HepG2 (cell line): ENCODE measurements at regions not wholly inside any gene's neighbourhood (a gene's known extent, or its start where the extent isn't known, plus 50 kb on each side); places are given as distances from the start of the nearest gene placed in this dataset.

Source experiments
- ATAC-seq: fragments of 200-7000 bp; cut with Tn5 transposase; 3 replicates; pipeline ENCODE4 v1.9.1; 2020; ENCODE audit warnings: mild to moderate bottlenecking, moderate library complexity
- BruUV-seq: library from RNA; stranded (reverse); fragments of 400-500 nt; replicated peaks from 2 replicates; lab custom pipeline; 2021; lab: Mats Ljungman, UMichigan
- CTCF ChIA-PET: fragments of 300-600 bp; formaldehyde crosslinking; extraction: SDS; loops from one replicate; lab custom pipeline; 2021; ENCODE audit warnings: low total read pairs, inconsistent platforms, low intra/inter-chr PET ratio; lab: Yijun Ruan, JAX
- POLR2A ChIA-PET: fragments of 350-600 bp; sonication (Branson Sonifier 250); formaldehyde crosslinking; loops from one replicate; lab custom pipeline; 2020; ENCODE audit warnings: antibody characterized with exemption, inconsistent platforms; lab: Yijun Ruan, JAX
- DNase-seq: peaks from one replicate; pipeline ENCODE4 v3.0.0-alpha.2; 2015; ENCODE audit warnings: low spot score
- FAIRE-seq: peaks from 3 replicates; lab custom pipeline; 2011; peaks lifted over from hg19 to GRCh38; lab: Jason Lieb, UNC
- H2AFZ ChIP-seq: one replicate; pipeline ENCODE4 v1.6.1; 2011; ENCODE audit warnings: low read length, inconsistent platforms
- H3K27ac ChIP-seq: fragments of 300-600 bp; 3 replicates; pipeline ENCODE4 v1.8.0; 2011; ENCODE audit warnings: mixed run types, mild to moderate bottlenecking, mixed read lengths, low read length, inconsistent platforms; ENCODE audit not compliant: insufficient read depth; ENCODE audit errors: extremely low read length
- H3K27me3 ChIP-seq, 2 experiments: fragments of 200-600 bp in 1 of 2; 2 replicates in 1 of 2; 3 replicates in 1 of 2; pipeline versions ENCODE4 v1.6.0 to v1.8.0; 2011; ENCODE audit warnings: low read length in 2 of 2, mild to moderate bottlenecking in 2 of 2, moderate library complexity in 2 of 2, inconsistent platforms in 1 of 2; ENCODE audit not compliant: insufficient read depth in 2 of 2, control insufficient read depth in 1 of 2
- H3K36me3 ChIP-seq, 2 experiments: fragments of 200-600 bp in 1 of 2; replicated peaks in 1 of 2; 2 replicates in 1 of 2; 3 replicates in 1 of 2; pipeline versions ENCODE4 v1.5.1 to v1.8.0; 2011; ENCODE audit warnings: low read length in 2 of 2, inconsistent platforms in 1 of 2; ENCODE audit not compliant: insufficient read depth in 2 of 2, control insufficient read depth in 1 of 2
- H3K4me1 ChIP-seq: 2 replicates; pipeline ENCODE4 v1.5.1; 2012; ENCODE audit warnings: low read length, inconsistent platforms; ENCODE audit not compliant: insufficient read depth
- H3K4me2 ChIP-seq: 2 replicates; pipeline ENCODE4 v1.6.0; 2011; ENCODE audit warnings: low read depth, low read length, inconsistent platforms
- H3K4me3 ChIP-seq, 3 experiments: fragments of 200-600 bp in 1 of 3; sonication (generic), shearing (Covaris generic) in 1 of 3; replicated peaks in 1 of 3; 2 replicates each; pipeline ENCODE4 v1.5.1; 2011 to 2016; ENCODE audit warnings: low read length in 3 of 3, inconsistent platforms in 2 of 3, low read depth in 2 of 3, mild to moderate bottlenecking in 2 of 3, control low read depth in 1 of 3, mixed read lengths in 1 of 3; ENCODE audit not compliant: insufficient read depth in 1 of 3
- H3K79me2 ChIP-seq: one replicate; pipeline ENCODE4 v1.6.1; 2011; ENCODE audit warnings: low read length, inconsistent platforms; ENCODE audit not compliant: insufficient read depth
- H3K9ac ChIP-seq: 2 replicates; pipeline ENCODE4 v1.6.0; 2011; ENCODE audit warnings: mild to moderate bottlenecking, low read depth, low read length, inconsistent platforms; ENCODE audit not compliant: insufficient read depth
- H3K9me3 ChIP-seq: 2 replicates; pipeline ENCODE4 v1.5.1; 2012; ENCODE audit warnings: mild to moderate bottlenecking, low read length
- H4K20me1 ChIP-seq: 2 replicates; pipeline ENCODE4 v1.6.0; 2011; ENCODE audit warnings: inconsistent platforms, mild to moderate bottlenecking, low read length, moderate library complexity; ENCODE audit not compliant: insufficient read depth
- AGO1 ChIP-seq: fragments of 200-400 bp; formaldehyde crosslinking; IDR thresholded peaks from 2 replicates; pipeline ENCODE4 v1.6.1; 2017; ENCODE audit warnings: mild to moderate bottlenecking, low read depth, low read length, moderate library complexity; ENCODE audit not compliant: poor library complexity, severe bottlenecking
- ETV5 ChIP-seq: IDR thresholded peaks from 2 replicates; pipeline ENCODE4 v1.6.1; 2018; ENCODE audit warnings: missing biosample characterization, missing genetic modification reagents, inconsistent platforms, borderline replicate concordance
- GLI4 ChIP-seq: sonication (generic); formaldehyde crosslinking; IDR thresholded peaks from 2 replicates; pipeline ENCODE4 v1.5.1; 2020; ENCODE audit warnings: missing genetic modification reagents, mild to moderate bottlenecking, moderate library complexity, borderline replicate concordance
- HOXA5 ChIP-seq: sonication (generic); formaldehyde crosslinking; IDR thresholded peaks from 2 replicates; pipeline ENCODE4 v1.4.0; 2020; ENCODE audit warnings: missing genetic modification reagents
- NR1H2 ChIP-seq: sonication (generic); formaldehyde crosslinking; IDR thresholded peaks from 2 replicates; pipeline ENCODE4 v1.8.1; 2022; ENCODE audit warnings: low read depth, missing genetic modification reagents, borderline replicate concordance
- PAX8 ChIP-seq: sonication (generic); formaldehyde crosslinking; IDR thresholded peaks from 2 replicates; pipeline ENCODE4 v1.8.0; 2022; ENCODE audit warnings: mild to moderate bottlenecking, missing genetic modification reagents, borderline replicate concordance
- PHF20 ChIP-seq: sonication (generic); formaldehyde crosslinking; IDR thresholded peaks from 2 replicates; pipeline ENCODE4 v1.5.0; 2020; ENCODE audit warnings: mild to moderate bottlenecking, missing genetic modification reagents
- TBL1XR1 ChIP-seq: fragments of 150-350 bp; IDR thresholded peaks from 2 replicates; pipeline ENCODE4 v1.6.1; 2014; ENCODE audit warnings: borderline replicate concordance, low read length; ENCODE audit not compliant: partially characterized antibody
- ZNF263 ChIP-seq: sonication (generic); formaldehyde crosslinking; IDR thresholded peaks from 2 replicates; pipeline ENCODE4 v1.4.0; 2020; ENCODE audit warnings: missing genetic modification reagents
- ZNF280B ChIP-seq: sonication (generic); formaldehyde crosslinking; IDR thresholded peaks from 2 replicates; pipeline ENCODE4 v1.5.0; 2020; ENCODE audit warnings: missing genetic modification reagents, mild to moderate bottlenecking, borderline replicate concordance
- ZNF331 ChIP-seq: sonication (generic); formaldehyde crosslinking; IDR thresholded peaks from 2 replicates; pipeline ENCODE4 v1.4.0; 2020; ENCODE audit warnings: missing genetic modification reagents
- ZNF33A ChIP-seq: sonication (generic); formaldehyde crosslinking; IDR thresholded peaks from 2 replicates; pipeline ENCODE4 v1.5.1; 2020; ENCODE audit warnings: missing genetic modification reagents, mild to moderate bottlenecking, moderate library complexity, borderline replicate concordance
- ZNF382 ChIP-seq: sonication (generic); formaldehyde crosslinking; IDR thresholded peaks from 2 replicates; pipeline ENCODE4 v1.5.0; 2020; ENCODE audit warnings: missing genetic modification reagents, mild to moderate bottlenecking, borderline replicate concordance
- ZNF563 ChIP-seq: sonication (generic); formaldehyde crosslinking; IDR thresholded peaks from 2 replicates; pipeline ENCODE4 v1.8.0; 2022; ENCODE audit warnings: mild to moderate bottlenecking, moderate library complexity, missing genetic modification reagents
- ZNF713 ChIP-seq: sonication (generic); formaldehyde crosslinking; IDR thresholded peaks from 2 replicates; pipeline ENCODE4 v1.4.0; 2020; ENCODE audit warnings: mild to moderate bottlenecking, missing genetic modification reagents
- ZNF883 ChIP-seq: sonication (generic); formaldehyde crosslinking; IDR thresholded peaks from 2 replicates; pipeline ENCODE4 v1.5.1; 2020; ENCODE audit warnings: mild to moderate bottlenecking, missing genetic modification reagents; ENCODE audit errors: not compliant biosample characterization
- WGBS: methylation state at CpG from one replicate; pipeline ENCODE4 v1.1.6; 2017; ENCODE audit warnings: low lambda C conversion rate; 5-methylcytosine and 5-hydroxymethylcytosine counted together
- in situ Hi-C: cut with HindIII; loops from 2 replicates; pipeline ENCODE4 v1.10.0; 2017; ENCODE audit warnings: low pct_unique_long_range_greater_than_20kb; ENCODE audit not compliant: extremely low pct_ligation_motif_present
- intact Hi-C: fragments of 100-400 bp; cut with micrococcal nuclease; formaldehyde crosslinking; loops from one replicate; pipeline ENCODE4 v1.10.0; 2022; ENCODE audit not compliant: unreplicated experiment
- TF ChIP-seq, protein P1 (sequence below): sonication (generic); formaldehyde crosslinking; IDR thresholded peaks from 2 replicates; pipeline ENCODE4 v1.9.0; 2021; ENCODE audit warnings: missing genetic modification reagents, borderline replicate concordance
- TF ChIP-seq, protein P2 (sequence below): sonication (generic); formaldehyde crosslinking; IDR thresholded peaks from 2 replicates; pipeline ENCODE4 v1.4.0; 2020; ENCODE audit warnings: mild to moderate bottlenecking, low read depth, missing genetic modification reagents

DNA sequence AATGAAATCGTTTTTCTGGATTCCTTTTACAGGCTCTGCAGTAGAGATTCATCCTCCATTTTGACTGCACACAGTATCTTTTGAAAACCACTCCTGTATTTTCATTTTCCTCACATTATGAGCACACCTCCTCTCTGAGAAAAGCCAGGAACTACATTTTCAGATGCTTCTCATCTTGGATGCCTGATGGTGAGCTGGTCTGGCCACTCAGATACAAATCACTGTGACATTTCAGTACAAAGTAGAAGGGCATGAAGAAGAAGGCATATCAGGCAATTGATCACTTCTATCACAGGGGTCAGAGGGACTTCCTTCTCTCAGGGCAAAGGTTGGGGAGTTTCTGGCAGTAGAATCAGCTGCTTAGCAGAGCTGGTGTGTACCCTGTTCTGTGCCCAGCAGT, 192.0 kb upstream of the POM121L12 start:
- H4K20me1 ChIP-seq = no peaks in the 10 kb centered on the region
- BruUV-seq = no TSS peak
- TF ChIP-seq ZNF331 (CRISPR knock-in tag) (no peak), HOXA5 (CRISPR knock-in tag) (no peak), ZNF33A (CRISPR knock-in tag) (no peak), ZNF713 (CRISPR knock-in tag) (no peak), ZNF563 (CRISPR knock-in tag) (no peak), TBL1XR1 (no peak), AGO1 (no peak), PHF20 (CRISPR knock-in tag) (no peak), ZNF883 (CRISPR knock-in tag) (no peak), ZNF263 (CRISPR knock-in tag) (no peak), ZNF382 (CRISPR knock-in tag) (no peak), ETV5 (CRISPR knock-in tag) (no peak), ZNF280B (CRISPR knock-in tag) (no peak), GLI4 (no peak), PAX8 (CRISPR knock-in tag) (no peak), NR1H2 (CRISPR knock-in tag) (no peak)
- TF ChIP-seq, protein P1, sequence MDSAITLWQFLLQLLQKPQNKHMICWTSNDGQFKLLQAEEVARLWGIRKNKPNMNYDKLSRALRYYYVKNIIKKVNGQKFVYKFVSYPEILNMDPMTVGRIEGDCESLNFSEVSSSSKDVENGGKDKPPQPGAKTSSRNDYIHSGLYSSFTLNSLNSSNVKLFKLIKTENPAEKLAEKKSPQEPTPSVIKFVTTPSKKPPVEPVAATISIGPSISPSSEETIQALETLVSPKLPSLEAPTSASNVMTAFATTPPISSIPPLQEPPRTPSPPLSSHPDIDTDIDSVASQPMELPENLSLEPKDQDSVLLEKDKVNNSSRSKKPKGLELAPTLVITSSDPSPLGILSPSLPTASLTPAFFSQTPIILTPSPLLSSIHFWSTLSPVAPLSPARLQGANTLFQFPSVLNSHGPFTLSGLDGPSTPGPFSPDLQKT (CRISPR knock-in tag) = no peak
- TF ChIP-seq, protein P2, sequence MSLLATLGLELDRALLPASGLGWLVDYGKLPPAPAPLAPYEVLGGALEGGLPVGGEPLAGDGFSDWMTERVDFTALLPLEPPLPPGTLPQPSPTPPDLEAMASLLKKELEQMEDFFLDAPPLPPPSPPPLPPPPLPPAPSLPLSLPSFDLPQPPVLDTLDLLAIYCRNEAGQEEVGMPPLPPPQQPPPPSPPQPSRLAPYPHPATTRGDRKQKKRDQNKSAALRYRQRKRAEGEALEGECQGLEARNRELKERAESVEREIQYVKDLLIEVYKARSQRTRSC (CRISPR knock-in tag) = no peak
- TF ChIP-seq, all 625 proteins: peak for 0
- Histone ChIP-seq H3K9me3 (peaks cover 51% of the 10 kb centered on the region), H3K4me3 (no peak overlapping the region), H3K4me1 (no peaks in the 10 kb centered on the region), H2AFZ (no peak overlapping the region), H3K36me3 (no peaks in the 10 kb centered on the region), H3K9ac (no peak overlapping the region), H3K27me3 (no peaks in the 10 kb centered on the region), H3K79me2 (no peaks in the 10 kb centered on the region), H3K27ac (no peak overlapping the region), H3K4me2 (no peak overlapping the region)
- DNase-seq (no peak), FAIRE-seq (no peak), ATAC-seq (no peak)
- in situ Hi-C loops (no loop called here), intact Hi-C loops (no loop called here)
- ChIA-PET CTCF (no interaction called here), POLR2A (no interaction called here)
- WGBS = 0% methylated on average over 1 of the region's 1 CpG
